Ishikawa (cell line): ENCODE measurements at regions not wholly inside any gene's neighbourhood (a gene's known extent, or its start where the extent isn't known, plus 50 kb on each side); places are given as distances from the start of the nearest gene placed in this dataset.

ENCODE experiments used
- CEBPB ChIP-seq: IDR thresholded peaks from 2 replicates; pipeline ENCODE4 v1.6.1; 2012
- CREB1 ChIP-seq: IDR thresholded peaks from 2 replicates; pipeline ENCODE4 v1.6.1; 2012; ENCODE audit warnings: low read depth
- EGR1 ChIP-seq: IDR thresholded peaks from 2 replicates; pipeline ENCODE4 v1.6.1; 2012
- EP300 ChIP-seq: IDR thresholded peaks from 2 replicates; pipeline ENCODE4 v1.6.1; 2012; ENCODE audit warnings: borderline replicate concordance
- FOXM1 ChIP-seq: IDR thresholded peaks from 2 replicates; pipeline ENCODE4 v1.6.1; 2012; ENCODE audit warnings: low read depth, borderline replicate concordance
- MAX ChIP-seq: IDR thresholded peaks from 2 replicates; pipeline ENCODE4 v1.6.1; 2012
- NFIC ChIP-seq: IDR thresholded peaks from 2 replicates; pipeline ENCODE4 v1.6.1; 2012
- RAD21 ChIP-seq: IDR thresholded peaks from 2 replicates; pipeline ENCODE4 v1.6.1; 2012; ENCODE audit warnings: low read depth
- REST ChIP-seq: IDR thresholded peaks from 2 replicates; pipeline ENCODE4 v1.6.1; 2012; ENCODE audit warnings: low read depth, mild to moderate bottlenecking
- TAF1 ChIP-seq: IDR thresholded peaks from 2 replicates; pipeline ENCODE4 v1.6.1; 2012; ENCODE audit warnings: low read depth, mild to moderate bottlenecking
- TCF12 ChIP-seq: IDR thresholded peaks from 2 replicates; pipeline ENCODE4 v1.6.1; 2012; ENCODE audit warnings: low read depth
- TEAD4 ChIP-seq: IDR thresholded peaks from 2 replicates; pipeline ENCODE4 v1.6.1; 2012
- USF1 ChIP-seq: IDR thresholded peaks from 2 replicates; pipeline ENCODE4 v1.6.1; 2012
- YY1 ChIP-seq: IDR thresholded peaks from 2 replicates; pipeline ENCODE4 v1.6.1; 2012; ENCODE audit warnings: low read depth
- ZBTB7A ChIP-seq: IDR thresholded peaks from 2 replicates; pipeline ENCODE4 v1.6.1; 2012; ENCODE audit warnings: low read depth

GRCh38 chr4:62170235-62170634, 970.1 kb downstream of the ADGRL3 start:
- TF ChIP-seq EP300 (no peak), MAX (no peak), USF1 (no peak), TEAD4 (no peak), CEBPB (no peak), TAF1 (no peak), FOXM1 (no peak), YY1 (no peak), CREB1 (no peak)

GRCh38 chr4:62168681-62169080, 968.6 kb downstream of the ADGRL3 start:
- TF ChIP-seq CEBPB: no peak
- no peak for TF ChIP-seq RAD21
- TF ChIP-seq REST: no peak
- TF ChIP-seq EP300: no peak
- no peak for TF ChIP-seq NFIC
- no peak for TF ChIP-seq TAF1
- TF ChIP-seq ZBTB7A: no peak
- TF ChIP-seq MAX: no peak
- TF ChIP-seq YY1: no peak
- TF ChIP-seq TCF12: no peak

- TF ChIP-seq RAD21: peak; percentile 16; the same call in 1 of the 2 replicates
- no peak for TF ChIP-seq TCF12
Measured at GRCh38 chr4:62162606-62163005, 962.5 kb downstream of the ADGRL3 start.

- TF ChIP-seq NFIC (no peak), USF1 (no peak), CREB1 (no peak), REST (no peak), YY1 (no peak), ZBTB7A (no peak), TAF1 (no peak)
Measured at GRCh38 chr4:62161446-62161845, 961.3 kb downstream of the ADGRL3 start.

- TF ChIP-seq FOXM1 (no peak), REST (no peak), ZBTB7A (no peak), TCF12 (no peak), TEAD4 (no peak), MAX (no peak), YY1 (no peak), CREB1 (no peak), TAF1 (no peak), EGR1 (no peak), NFIC (no peak), EP300 (no peak), RAD21 (no peak), USF1 (no peak), CEBPB (no peak)
Measured at GRCh38 chr4:62159876-62160275, 959.8 kb downstream of the ADGRL3 start.
